HFF-Myc (cell line): ENCODE measurements at regions not wholly inside any gene's neighbourhood (a gene's known extent, or its start where the extent isn't known, plus 50 kb on each side); places are given as distances from the start of the nearest gene placed in this dataset.
"Not testable (repeated sequence)": the region's sequence is repeated elsewhere in the genome, so short reads cannot be mapped to it uniquely, and the experiment has no call there.

ENCODE experiments used
- DNase-seq: peaks from one replicate; pipeline ENCODE4 v3.0.0-alpha.2; 2011; ENCODE audit warnings: low read depth; ENCODE audit errors: extremely low read depth
- H3K4me3 ChIP-seq: replicated peaks from 2 replicates; pipeline ENCODE4 v1.5.1; 2011; ENCODE audit warnings: low read depth, mild to moderate bottlenecking, control low read depth, low read length
- TF ChIP-seq, protein P1 (sequence below): IDR thresholded peaks from 2 replicates; pipeline ENCODE4 v1.5.1; 2012; ENCODE audit warnings: mild to moderate bottlenecking, low read depth, low read length, control low read depth; ENCODE audit errors: missing control alignments

DNA sequence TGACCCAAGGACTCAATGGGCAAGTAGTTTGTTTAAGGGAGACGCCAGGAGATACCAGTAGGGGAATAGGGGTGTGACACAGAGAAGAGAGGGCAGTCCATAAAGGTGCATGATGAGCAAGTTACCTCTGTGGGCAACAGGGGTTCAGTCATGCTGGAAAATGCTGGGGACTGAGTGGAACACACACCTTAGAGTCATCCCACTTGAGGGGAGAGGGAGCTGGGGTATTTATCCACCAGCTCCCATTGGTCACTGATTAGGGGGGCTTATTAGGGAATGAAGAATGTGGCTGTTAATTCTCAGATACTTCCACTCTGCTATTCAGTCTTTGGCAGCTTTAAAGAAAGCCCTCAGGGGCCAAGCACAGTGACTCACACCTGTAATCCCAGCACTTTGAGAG is 67.5 kb upstream of the MRI1 start:
- TF ChIP-seq, protein P1, sequence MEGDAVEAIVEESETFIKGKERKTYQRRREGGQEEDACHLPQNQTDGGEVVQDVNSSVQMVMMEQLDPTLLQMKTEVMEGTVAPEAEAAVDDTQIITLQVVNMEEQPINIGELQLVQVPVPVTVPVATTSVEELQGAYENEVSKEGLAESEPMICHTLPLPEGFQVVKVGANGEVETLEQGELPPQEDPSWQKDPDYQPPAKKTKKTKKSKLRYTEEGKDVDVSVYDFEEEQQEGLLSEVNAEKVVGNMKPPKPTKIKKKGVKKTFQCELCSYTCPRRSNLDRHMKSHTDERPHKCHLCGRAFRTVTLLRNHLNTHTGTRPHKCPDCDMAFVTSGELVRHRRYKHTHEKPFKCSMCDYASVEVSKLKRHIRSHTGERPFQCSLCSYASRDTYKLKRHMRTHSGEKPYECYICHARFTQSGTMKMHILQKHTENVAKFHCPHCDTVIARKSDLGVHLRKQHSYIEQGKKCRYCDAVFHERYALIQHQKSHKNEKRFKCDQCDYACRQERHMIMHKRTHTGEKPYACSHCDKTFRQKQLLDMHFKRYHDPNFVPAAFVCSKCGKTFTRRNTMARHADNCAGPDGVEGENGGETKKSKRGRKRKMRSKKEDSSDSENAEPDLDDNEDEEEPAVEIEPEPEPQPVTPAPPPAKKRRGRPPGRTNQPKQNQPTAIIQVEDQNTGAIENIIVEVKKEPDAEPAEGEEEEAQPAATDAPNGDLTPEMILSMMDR: no peak
- DNase-seq: no peak
- H3K4me3 ChIP-seq: no peak overlapping the region

DNA sequence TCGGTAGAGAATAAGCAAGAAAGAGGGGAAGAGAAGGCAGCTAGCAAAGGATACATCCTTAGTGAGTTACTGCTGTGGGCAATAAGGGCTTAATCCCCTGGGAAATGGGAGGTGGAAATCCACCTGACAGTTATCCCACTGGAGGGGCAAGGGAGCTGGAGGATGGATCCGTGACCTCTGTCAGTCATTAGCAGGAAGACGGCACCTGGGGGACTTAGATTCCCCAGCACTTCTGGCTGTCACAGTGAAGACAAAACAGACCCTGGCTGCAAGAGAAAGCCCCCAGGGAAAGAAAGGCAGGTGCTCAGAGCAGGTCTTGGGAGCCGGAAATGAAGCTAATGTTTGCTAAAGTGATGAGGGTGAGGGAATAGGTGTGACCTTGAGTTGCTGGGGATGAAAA is 70.4 kb upstream of the MRI1 start:
- DNase-seq: no peak
- TF ChIP-seq, protein P1: no peak
- no peak overlapping the region for H3K4me3 ChIP-seq

DNA sequence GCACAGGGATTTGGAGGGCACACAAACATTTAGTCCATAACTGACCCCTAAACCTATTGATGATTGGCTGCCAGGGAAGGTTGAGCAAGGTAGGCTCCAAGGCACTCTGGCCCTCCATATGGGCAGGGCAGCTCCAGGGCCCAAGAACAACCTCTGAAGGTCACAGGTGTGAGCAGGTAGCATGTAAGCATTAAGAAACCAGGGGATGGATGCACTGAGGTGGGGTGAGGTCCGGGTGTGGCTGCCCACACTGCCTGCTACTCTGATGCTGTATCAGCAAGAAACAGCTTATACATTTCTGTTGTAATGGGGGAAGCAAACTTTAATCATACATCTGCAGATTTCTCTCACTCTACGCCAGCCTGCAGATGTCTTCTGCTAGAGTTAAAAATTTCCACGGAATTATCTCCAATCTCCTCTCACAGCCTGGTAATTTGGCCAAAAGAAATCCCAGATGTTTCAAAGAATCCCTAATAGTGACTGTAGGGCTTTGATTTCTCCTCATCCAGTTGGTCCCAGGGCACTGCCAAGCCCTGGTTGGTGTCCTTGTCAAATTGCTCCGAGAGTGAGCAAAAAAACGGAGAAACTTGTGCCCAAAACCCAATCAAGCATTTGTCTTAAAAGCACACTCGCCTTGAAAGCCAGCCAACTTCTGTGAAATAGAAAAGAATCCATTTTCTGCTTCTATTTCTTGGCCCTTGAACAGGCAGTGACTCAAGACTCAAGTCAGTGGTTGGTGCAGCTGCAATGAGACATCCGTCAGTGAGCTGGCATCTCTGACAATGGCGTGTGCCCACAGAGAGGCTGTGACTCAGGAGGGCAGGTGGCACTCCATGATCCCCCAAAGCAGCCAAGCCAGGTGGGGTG is 72.5 kb upstream of the MRI1 start:
- DNase-seq: no peak
- no peak overlapping the region for H3K4me3 ChIP-seq
- TF ChIP-seq, protein P1: no peak

DNA sequence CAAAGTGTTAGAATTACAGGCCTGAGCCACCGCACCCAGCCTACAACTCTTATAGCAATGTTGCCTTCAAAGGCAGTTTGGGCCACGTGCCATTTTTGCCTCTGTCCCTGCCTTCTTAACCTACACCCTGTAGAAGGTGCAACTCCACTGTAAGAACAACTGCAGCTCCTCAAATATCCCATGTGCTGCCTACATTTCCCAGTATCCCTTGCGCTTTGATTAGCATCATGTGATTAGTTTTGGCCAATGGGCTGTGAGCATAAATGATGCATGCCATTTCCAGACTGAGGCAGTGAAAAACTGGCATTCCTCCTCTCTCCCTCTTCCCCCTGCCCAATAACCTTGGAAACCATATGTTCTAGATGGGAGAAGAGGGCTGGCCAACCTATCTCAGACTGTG is 75.2 kb upstream of the MRI1 start:
- TF ChIP-seq, protein P1: no peak
- no peak overlapping the region for H3K4me3 ChIP-seq
- no peak for DNase-seq

DNA sequence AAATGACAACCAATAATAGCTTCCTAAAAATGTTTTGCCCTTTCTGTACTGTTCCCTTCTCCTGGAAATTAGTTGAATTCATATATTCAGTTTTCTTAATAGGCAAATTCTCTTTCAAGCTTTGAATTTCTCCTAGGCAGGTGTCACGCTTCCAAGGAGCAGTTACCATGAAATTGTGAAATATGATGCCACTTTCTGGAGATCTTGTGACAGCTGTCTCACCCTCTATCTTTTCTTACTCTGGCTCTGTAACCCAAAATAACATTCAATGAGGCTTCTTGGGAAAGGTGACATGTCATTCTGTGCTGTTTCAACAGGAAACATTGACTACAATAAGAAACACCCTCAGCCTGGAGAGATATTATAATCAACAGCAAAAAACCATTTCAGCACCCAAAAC is 80.3 kb upstream of the MRI1 start:
- no peak for DNase-seq
- H3K4me3 ChIP-seq: no peak overlapping the region
- TF ChIP-seq, protein P1: no peak

DNA sequence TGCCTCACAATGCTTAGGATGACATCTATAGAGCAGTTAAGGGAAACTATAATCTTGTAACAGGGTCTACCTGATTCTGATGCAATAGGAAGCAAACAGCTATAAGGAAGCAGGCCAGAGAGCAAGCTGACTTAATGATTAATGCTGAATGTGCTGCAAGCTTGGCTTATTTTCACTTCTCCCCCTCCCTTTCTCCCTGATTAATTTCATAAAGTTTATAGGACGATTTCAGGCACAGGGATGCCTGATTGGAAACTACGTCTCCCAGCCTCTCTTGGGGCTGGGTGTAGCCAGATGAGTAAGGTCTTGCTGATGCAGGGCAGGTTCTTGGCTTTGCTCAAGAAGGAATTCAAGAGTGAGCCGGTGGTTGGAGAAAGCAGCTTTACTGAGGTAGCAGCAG is 82.8 kb upstream of the MRI1 start:
- no peak for DNase-seq
- TF ChIP-seq, protein P1: no peak
- no peak overlapping the region for H3K4me3 ChIP-seq

DNA sequence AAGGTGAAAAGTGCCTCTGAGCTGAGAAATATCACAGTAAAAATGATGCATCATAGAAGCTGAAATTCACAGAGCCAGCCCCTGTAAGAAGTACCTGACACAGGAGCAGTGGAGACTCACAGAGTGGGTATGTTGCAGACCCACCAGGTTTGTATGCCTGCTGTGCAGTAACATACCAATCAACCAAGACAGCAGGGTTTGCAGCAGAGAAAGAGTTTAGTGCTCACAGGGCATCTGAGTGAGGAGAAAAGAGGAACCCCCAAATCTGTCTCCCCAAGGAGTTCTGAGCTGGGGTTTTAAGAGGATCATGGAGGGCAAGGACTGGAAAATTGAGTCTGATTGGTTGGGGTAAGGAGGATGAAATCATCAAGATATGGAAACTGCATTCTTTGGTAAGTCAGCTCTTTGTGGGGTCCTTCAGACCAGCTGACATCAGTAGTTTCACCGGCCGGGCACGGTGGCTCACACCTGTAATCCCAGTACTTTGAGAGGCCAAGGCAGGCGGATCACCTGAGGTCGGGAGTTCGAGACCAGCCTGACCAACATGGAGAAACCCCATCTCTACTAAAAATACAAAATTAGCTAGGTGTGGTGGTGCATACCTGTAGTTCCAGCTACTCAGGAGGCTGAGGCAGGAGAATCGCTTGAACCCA is 83.5 kb upstream of the MRI1 start:
- DNase-seq, H3K4me3 ChIP-seq: not testable (repeated sequence)

DNA sequence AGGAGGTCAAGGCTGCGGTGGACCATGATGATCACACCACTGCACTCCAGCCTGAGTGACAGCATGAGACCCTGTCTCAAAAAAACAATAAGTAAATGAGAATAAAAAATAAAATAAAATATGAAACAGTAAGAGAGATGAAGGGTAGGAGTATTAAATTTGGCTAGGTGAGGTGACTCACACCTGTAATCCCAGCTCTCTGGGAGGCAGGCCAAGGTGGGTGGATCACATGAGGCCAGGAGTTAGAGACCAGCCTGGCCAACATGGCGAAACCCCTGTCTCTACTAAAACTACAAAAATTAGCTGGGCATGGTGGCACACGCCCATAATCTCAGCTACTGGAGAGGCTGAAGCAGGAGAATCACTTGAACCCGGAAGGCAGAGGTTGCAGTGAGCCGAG is 87.4 kb upstream of the MRI1 start:
- not testable (repeated sequence) for DNase-seq, H3K4me3 ChIP-seq

DNA sequence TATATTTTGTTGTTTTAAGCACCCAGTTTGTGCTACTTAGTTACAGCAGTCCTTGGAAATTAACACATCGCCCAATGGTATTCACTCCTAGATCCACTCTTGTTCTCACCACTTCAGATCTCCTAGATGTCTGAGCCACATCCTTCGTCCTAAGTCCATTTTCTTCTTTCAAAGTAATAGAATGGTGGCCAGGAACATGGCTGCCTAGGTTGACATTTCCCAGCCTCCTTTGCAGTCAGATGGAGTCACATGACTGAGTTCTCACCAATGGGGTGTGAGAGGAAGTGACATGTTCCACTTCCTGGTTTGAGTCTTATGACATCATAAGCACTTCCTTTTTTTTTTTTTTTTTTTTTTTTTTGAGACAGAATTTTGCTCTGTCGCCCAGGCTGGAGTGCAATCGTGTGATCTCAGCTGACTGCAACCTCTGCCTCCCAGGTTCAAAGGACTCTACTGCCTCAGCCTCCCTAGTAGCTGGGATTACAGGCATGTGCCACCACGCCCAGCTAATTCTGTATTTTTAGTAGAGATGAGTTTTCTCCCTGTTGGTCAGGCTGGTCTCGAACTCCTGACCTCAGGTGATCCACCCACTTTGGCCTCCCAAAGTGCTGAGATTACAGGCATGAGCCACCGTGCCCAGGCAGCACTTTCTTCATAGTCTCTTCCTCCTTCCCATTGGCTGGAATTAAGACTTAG is 91.7 kb upstream of the MRI1 start:
- not testable (repeated sequence) for DNase-seq, H3K4me3 ChIP-seq
